RCC 7860 (cell line): ENCODE measurements at regions not wholly inside any gene's neighbourhood (a gene's known extent, or its start where the extent isn't known, plus 50 kb on each side); places are given as distances from the start of the nearest gene placed in this dataset.
"Not testable (repeated sequence)": the region's sequence is repeated elsewhere in the genome, so short reads cannot be mapped to it uniquely, and the experiment has no call there.

Experiments used
- DNase-seq: peaks from one replicate; pipeline ENCODE4 v3.0.0-alpha.2; 2015; ENCODE audit warnings: low spot score
- FAIRE-seq: peaks from 2 replicates; lab custom pipeline; 2012; peaks lifted over from hg19 to GRCh38; lab: Jason Lieb, UNC

GRCh38 chr12:115303723-115304309 lies 619.8 kb upstream of the TBX3 start:
- no peak for FAIRE-seq
- no peak for DNase-seq

GRCh38 chr12:115297445-115297844 lies 613.5 kb upstream of the TBX3 start:
- FAIRE-seq: no peak
- no peak for DNase-seq

GRCh38 chr12:115296613-115297198 lies 612.7 kb upstream of the TBX3 start:
- FAIRE-seq (no peak), DNase-seq (no peak)

- no peak for FAIRE-seq
- DNase-seq: no peak
These were observed 611.9 kb upstream of the TBX3 start for GRCh38 chr12:115295886-115296285.

GRCh38 chr12:115294453-115295133 lies 610.6 kb upstream of the TBX3 start:
- no peak for DNase-seq
- FAIRE-seq: no peak

GRCh38 chr12:115285429-115285828 lies 601.5 kb upstream of the TBX3 start:
- not testable (repeated sequence) for FAIRE-seq

GRCh38 chr12:115273456-115273855 lies 589.5 kb upstream of the TBX3 start:
- DNase-seq (no peak), FAIRE-seq (no peak)

More at GRCh38 chr12:115285429-115285828, 601.5 kb upstream of the TBX3 start:
- DNase-seq: not testable (repeated sequence)

GRCh38 chr12:115268451-115268850 lies 584.5 kb upstream of the TBX3 start:
- no peak for FAIRE-seq
- no peak for DNase-seq

GRCh38 chr12:115267891-115268290 lies 583.9 kb upstream of the TBX3 start:
- no peak for FAIRE-seq
- DNase-seq: no peak

- no peak for DNase-seq
- FAIRE-seq: no peak
These were observed 583.5 kb upstream of the TBX3 start for GRCh38 chr12:115267464-115267863.

- FAIRE-seq (no peak), DNase-seq (no peak)
These were observed 580.6 kb upstream of the TBX3 start for GRCh38 chr12:115264605-115265004.

GRCh38 chr12:115261691-115262398 lies 577.9 kb upstream of the TBX3 start:
- DNase-seq (peak; percentile 83), FAIRE-seq (peak; percentile 34)

GRCh38 chr12:115260762-115261675 lies 577.0 kb upstream of the TBX3 start:
- no peak for FAIRE-seq

GRCh38 chr12:115259968-115260747 lies 576.2 kb upstream of the TBX3 start:
- no peak for FAIRE-seq
- DNase-seq: no peak

More at GRCh38 chr12:115260762-115261675, 577.0 kb upstream of the TBX3 start:
- no peak for DNase-seq

- DNase-seq (no peak), FAIRE-seq (no peak)
These were observed 573.8 kb upstream of the TBX3 start for GRCh38 chr12:115257791-115258190.

- FAIRE-seq: no peak
- no peak for DNase-seq
These were observed 572.0 kb upstream of the TBX3 start for GRCh38 chr12:115255962-115256361.

GRCh38 chr12:115255257-115255656 lies 571.3 kb upstream of the TBX3 start:
- no peak for DNase-seq
- no peak for FAIRE-seq

- DNase-seq: no peak
- FAIRE-seq: no peak
These were observed 569.1 kb upstream of the TBX3 start for GRCh38 chr12:115253049-115253448.

- no peak for DNase-seq
- FAIRE-seq: no peak
These were observed 567.8 kb upstream of the TBX3 start for GRCh38 chr12:115251727-115252126.
